SU-DHL-6 (cell line): ENCODE measurements at regions not wholly inside any gene's neighbourhood (a gene's known extent, or its start where the extent isn't known, plus 50 kb on each side); places are given as distances from the start of the nearest gene placed in this dataset.

ENCODE experiments used
- EZH2phosphoT487 ChIP-seq: fragments of 200-600 bp; sonication (generic), shearing (Covaris generic); conservative IDR thresholded peaks from 2 replicates; pipeline ENCODE4 v1.6.1; 2018; ENCODE audit warnings: mild to moderate bottlenecking, antibody characterized with exemption, low read length, moderate library complexity, mixed read lengths
- TF ChIP-seq, protein P1 (sequence below): fragments of 200-600 bp; sonication (generic); IDR thresholded peaks from one replicate; pipeline ENCODE4 v1.5.1; 2017; ENCODE audit warnings: antibody characterized with exemption, mild to moderate bottlenecking, low read length, moderate library complexity; ENCODE audit not compliant: insufficient read depth, poor library complexity, severe bottlenecking

DNA sequence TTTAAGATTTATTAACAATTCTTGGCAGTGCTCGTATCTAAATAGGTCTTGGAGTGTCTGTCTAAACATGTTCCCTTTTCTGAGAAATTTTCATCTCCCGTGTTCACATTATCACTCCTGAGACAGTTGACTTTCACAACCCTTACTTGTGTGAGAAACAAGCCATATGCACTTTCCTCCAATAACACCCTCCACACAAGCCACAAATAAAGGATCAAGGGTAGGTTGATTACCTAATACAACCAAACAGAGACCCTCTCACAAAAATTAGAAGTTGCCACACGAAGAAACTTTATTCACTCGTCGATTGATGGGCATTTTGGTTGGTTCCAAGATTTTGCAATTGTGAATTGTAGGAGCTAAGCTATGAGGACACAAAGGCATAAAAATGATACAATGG lies 763.9 kb downstream of the TRAM1L1 start:
- TF ChIP-seq, protein P1, sequence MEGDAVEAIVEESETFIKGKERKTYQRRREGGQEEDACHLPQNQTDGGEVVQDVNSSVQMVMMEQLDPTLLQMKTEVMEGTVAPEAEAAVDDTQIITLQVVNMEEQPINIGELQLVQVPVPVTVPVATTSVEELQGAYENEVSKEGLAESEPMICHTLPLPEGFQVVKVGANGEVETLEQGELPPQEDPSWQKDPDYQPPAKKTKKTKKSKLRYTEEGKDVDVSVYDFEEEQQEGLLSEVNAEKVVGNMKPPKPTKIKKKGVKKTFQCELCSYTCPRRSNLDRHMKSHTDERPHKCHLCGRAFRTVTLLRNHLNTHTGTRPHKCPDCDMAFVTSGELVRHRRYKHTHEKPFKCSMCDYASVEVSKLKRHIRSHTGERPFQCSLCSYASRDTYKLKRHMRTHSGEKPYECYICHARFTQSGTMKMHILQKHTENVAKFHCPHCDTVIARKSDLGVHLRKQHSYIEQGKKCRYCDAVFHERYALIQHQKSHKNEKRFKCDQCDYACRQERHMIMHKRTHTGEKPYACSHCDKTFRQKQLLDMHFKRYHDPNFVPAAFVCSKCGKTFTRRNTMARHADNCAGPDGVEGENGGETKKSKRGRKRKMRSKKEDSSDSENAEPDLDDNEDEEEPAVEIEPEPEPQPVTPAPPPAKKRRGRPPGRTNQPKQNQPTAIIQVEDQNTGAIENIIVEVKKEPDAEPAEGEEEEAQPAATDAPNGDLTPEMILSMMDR = no peak
- TF ChIP-seq EZH2phosphoT487 = no peak
